Stomach smooth muscle (tissue), 2 donors: ENCODE measurements at regions not wholly inside any gene's neighbourhood (a gene's known extent, or its start where the extent isn't known, plus 50 kb on each side); places are given as distances from the start of the nearest gene placed in this dataset.

Source experiments
- H3K27ac ChIP-seq: one replicate; pipeline ENCODE4 v1.7.0; 2013; ENCODE audit warnings: mild to moderate bottlenecking, low read length, inconsistent platforms
- H3K27me3 ChIP-seq, 2 donors: one replicate each; pipeline ENCODE4 v1.7.0; 2013; ENCODE audit warnings: low read length in 2 of 2; ENCODE audit not compliant: insufficient read depth in 2 of 2, control insufficient read depth in 1 of 2
- H3K36me3 ChIP-seq, 2 donors: one replicate each; pipeline ENCODE4 v1.7.0; 2013; ENCODE audit warnings: low read length in 2 of 2; ENCODE audit not compliant: control insufficient read depth in 2 of 2, insufficient read depth in 2 of 2
- H3K4me1 ChIP-seq: one replicate; pipeline ENCODE4 v1.7.0; 2013; ENCODE audit warnings: low read length; ENCODE audit not compliant: control insufficient read depth, insufficient read depth
- H3K4me3 ChIP-seq, 2 donors: one replicate each; pipeline ENCODE4 v1.7.0; 2013; ENCODE audit warnings: low read length in 2 of 2
- H3K9ac ChIP-seq, 2 donors: one replicate each; pipeline ENCODE4 v1.7.0; 2013; ENCODE audit warnings: low read length in 2 of 2, mild to moderate bottlenecking in 1 of 2
- H3K9me3 ChIP-seq, 2 donors: one replicate each; pipeline ENCODE4 v1.7.0; 2013; ENCODE audit warnings: low read length in 2 of 2; ENCODE audit not compliant: control insufficient read depth in 2 of 2
- donor health status: healthy.
- donor health status: Pancreatic carcinoma.

GRCh38 chr3:115351193-115351592, 204.1 kb upstream of the ZBTB20 start:
- H3K27ac ChIP-seq, result no peak overlapping the region
- no peak overlapping the region for H3K9ac ChIP-seq
- no peak overlapping the region for H3K4me3 ChIP-seq
- H3K9me3 ChIP-seq, result no peaks in the 10 kb centered on the region
- H3K27me3 ChIP-seq, result no peaks in the 10 kb centered on the region
- H3K4me1 ChIP-seq, result no peaks in the 10 kb centered on the region
- H3K36me3 ChIP-seq, result no peaks in the 10 kb centered on the region

- no peaks in the 10 kb centered on the region for H3K4me1 ChIP-seq
- H3K27me3 ChIP-seq, result no peaks in the 10 kb centered on the region
- H3K9me3 ChIP-seq, result no peaks in the 10 kb centered on the region
- no peak overlapping the region for H3K27ac ChIP-seq
- no peak overlapping the region for H3K9ac ChIP-seq
- H3K36me3 ChIP-seq, result no peaks in the 10 kb centered on the region
- no peak overlapping the region for H3K4me3 ChIP-seq
Measured at GRCh38 chr3:115354010-115354409, 206.9 kb upstream of the ZBTB20 start.

- no peak overlapping the region for H3K4me3 ChIP-seq
- H3K9me3 ChIP-seq, result no peaks in the 10 kb centered on the region
- no peak overlapping the region for H3K9ac ChIP-seq
- H3K4me1 ChIP-seq, result no peaks in the 10 kb centered on the region
- no peaks in the 10 kb centered on the region for H3K27me3 ChIP-seq
- H3K36me3 ChIP-seq, result no peaks in the 10 kb centered on the region
- H3K27ac ChIP-seq, result no peak overlapping the region
Measured at GRCh38 chr3:115357456-115357855, 210.4 kb upstream of the ZBTB20 start.

- Histone ChIP-seq H3K36me3 (no peaks in the 10 kb centered on the region), H3K4me3 (no peak overlapping the region), H3K4me1 (no peaks in the 10 kb centered on the region), H3K9me3 (no peaks in the 10 kb centered on the region), H3K27ac (no peak overlapping the region), H3K9ac (no peak overlapping the region), H3K27me3 (no peaks in the 10 kb centered on the region)
Measured at GRCh38 chr3:115359536-115359935, 212.4 kb upstream of the ZBTB20 start.

- H3K4me3 ChIP-seq, result no peak overlapping the region
- no peaks in the 10 kb centered on the region for H3K4me1 ChIP-seq
- H3K9me3 ChIP-seq, result peaks cover 0 to 3% of the 10 kb centered on the region in 2 donors
- H3K27me3 ChIP-seq, result no peaks in the 10 kb centered on the region
- H3K9ac ChIP-seq, result no peak overlapping the region
- H3K36me3 ChIP-seq, result no peaks in the 10 kb centered on the region
- H3K27ac ChIP-seq, result no peak overlapping the region
Measured at GRCh38 chr3:115361806-115362205, 214.7 kb upstream of the ZBTB20 start.

GRCh38 chr3:115363071-115363470, 216.0 kb upstream of the ZBTB20 start:
- Histone ChIP-seq H3K27ac (no peak overlapping the region), H3K36me3 (no peaks in the 10 kb centered on the region), H3K4me1 (no peaks in the 10 kb centered on the region), H3K9ac (no peak overlapping the region), H3K9me3 (peaks cover 0 to 3% of the 10 kb centered on the region in 2 donors), H3K27me3 (no peaks in the 10 kb centered on the region), H3K4me3 (no peak overlapping the region)

- peaks cover 0 to 3% of the 10 kb centered on the region in 2 donors for H3K9me3 ChIP-seq
- H3K27ac ChIP-seq, result no peak overlapping the region
- H3K4me3 ChIP-seq, result no peak overlapping the region
- no peaks in the 10 kb centered on the region for H3K27me3 ChIP-seq
- H3K4me1 ChIP-seq, result no peaks in the 10 kb centered on the region
- no peaks in the 10 kb centered on the region for H3K36me3 ChIP-seq
- no peak overlapping the region for H3K9ac ChIP-seq
Measured at GRCh38 chr3:115369021-115369420, 221.9 kb upstream of the ZBTB20 start.

- Histone ChIP-seq H3K9ac (no peak overlapping the region), H3K4me3 (no peak overlapping the region), H3K36me3 (no peaks in the 10 kb centered on the region), H3K27ac (no peak overlapping the region), H3K4me1 (no peaks in the 10 kb centered on the region), H3K27me3 (no peaks in the 10 kb centered on the region), H3K9me3 (no peaks in the 10 kb centered on the region)
Measured at GRCh38 chr3:115375362-115375761, 228.3 kb upstream of the ZBTB20 start.

GRCh38 chr3:115380883-115381572, 233.9 kb upstream of the ZBTB20 start:
- Histone ChIP-seq H3K4me1 (no peaks in the 10 kb centered on the region), H3K9ac (no peak overlapping the region), H3K4me3 (no peak overlapping the region), H3K27ac (no peak overlapping the region), H3K36me3 (no peaks in the 10 kb centered on the region), H3K27me3 (no peaks in the 10 kb centered on the region), H3K9me3 (no peaks in the 10 kb centered on the region)

- Histone ChIP-seq H3K4me1 (no peaks in the 10 kb centered on the region), H3K36me3 (no peaks in the 10 kb centered on the region), H3K27me3 (no peaks in the 10 kb centered on the region), H3K9ac (no peak overlapping the region), H3K27ac (no peak overlapping the region), H3K4me3 (no peak overlapping the region), H3K9me3 (no peaks in the 10 kb centered on the region)
Measured at GRCh38 chr3:115381573-115381912, 234.5 kb upstream of the ZBTB20 start.

- H3K9ac ChIP-seq, result no peak overlapping the region
- H3K4me1 ChIP-seq, result no peaks in the 10 kb centered on the region
- no peak overlapping the region for H3K27ac ChIP-seq
- H3K27me3 ChIP-seq, result no peaks in the 10 kb centered on the region
- no peaks in the 10 kb centered on the region for H3K36me3 ChIP-seq
- no peaks in the 10 kb centered on the region for H3K9me3 ChIP-seq
- H3K4me3 ChIP-seq, result no peak overlapping the region
Measured at GRCh38 chr3:115381931-115382330, 234.8 kb upstream of the ZBTB20 start.
